GM21390 (cell line): ENCODE measurements at regions not wholly inside any gene's neighbourhood (a gene's known extent, or its start where the extent isn't known, plus 50 kb on each side); places are given as distances from the start of the nearest gene placed in this dataset.
"Not testable (repeated sequence)": the region's sequence is repeated elsewhere in the genome, so short reads cannot be mapped to it uniquely, and the experiment has no call there.

Experiments
- ATAC-seq: cut with Tn5 transposase; IDR thresholded peaks from one replicate; pipeline ENCODE4 v1.9.1; 2021; ENCODE audit not compliant: unreplicated experiment

GRCh38 chr11:41519696-41520095, 60.2 kb upstream of the LRRC4C start:
- ATAC-seq: no peak

GRCh38 chr11:41522391-41522790, 62.9 kb upstream of the LRRC4C start:
- ATAC-seq: no peak

GRCh38 chr11:41522899-41523672, 63.6 kb upstream of the LRRC4C start:
- ATAC-seq: no peak

- no peak for ATAC-seq
These were observed 68.1 kb upstream of the LRRC4C start for GRCh38 chr11:41527530-41527929.

- ATAC-seq: no peak
These were observed 73.0 kb upstream of the LRRC4C start for GRCh38 chr11:41532413-41532812.

- no peak for ATAC-seq
These were observed 74.3 kb upstream of the LRRC4C start for GRCh38 chr11:41533761-41534160.

GRCh38 chr11:41534391-41534790, 74.9 kb upstream of the LRRC4C start:
- no peak for ATAC-seq

GRCh38 chr11:41534861-41535260, 75.4 kb upstream of the LRRC4C start:
- ATAC-seq: no peak

- ATAC-seq: no peak
These were observed 76.6 kb upstream of the LRRC4C start for GRCh38 chr11:41536021-41536568.

- ATAC-seq: not testable (repeated sequence)
These were observed 85.5 kb upstream of the LRRC4C start for GRCh38 chr11:41544902-41545301.

GRCh38 chr11:41578421-41579051, 119.1 kb upstream of the LRRC4C start:
- ATAC-seq: no peak

- no peak for ATAC-seq
These were observed 120.1 kb upstream of the LRRC4C start for GRCh38 chr11:41579546-41579945.

GRCh38 chr11:41609511-41609910, 150.1 kb upstream of the LRRC4C start:
- ATAC-seq: no peak

- no peak for ATAC-seq
These were observed 153.0 kb upstream of the LRRC4C start for GRCh38 chr11:41612415-41612814.

- ATAC-seq: no peak
These were observed 153.9 kb upstream of the LRRC4C start for GRCh38 chr11:41613326-41613725.

- no peak for ATAC-seq
These were observed 163.4 kb upstream of the LRRC4C start for GRCh38 chr11:41622707-41623359.

GRCh38 chr11:41659985-41660384, 200.5 kb upstream of the LRRC4C start:
- no peak for ATAC-seq

- no peak for ATAC-seq
These were observed 201.1 kb upstream of the LRRC4C start for GRCh38 chr11:41660585-41660984.

GRCh38 chr11:41665441-41666360, 206.2 kb upstream of the LRRC4C start:
- no peak for ATAC-seq

- ATAC-seq: no peak
These were observed 207.7 kb upstream of the LRRC4C start for GRCh38 chr11:41666951-41667653.
